ENCODE measurements at regions not wholly inside any gene's neighbourhood (a gene's known extent, or its start where the extent isn't known, plus 50 kb on each side); places are given as distances from the start of the nearest gene placed in this dataset.

DNA sequence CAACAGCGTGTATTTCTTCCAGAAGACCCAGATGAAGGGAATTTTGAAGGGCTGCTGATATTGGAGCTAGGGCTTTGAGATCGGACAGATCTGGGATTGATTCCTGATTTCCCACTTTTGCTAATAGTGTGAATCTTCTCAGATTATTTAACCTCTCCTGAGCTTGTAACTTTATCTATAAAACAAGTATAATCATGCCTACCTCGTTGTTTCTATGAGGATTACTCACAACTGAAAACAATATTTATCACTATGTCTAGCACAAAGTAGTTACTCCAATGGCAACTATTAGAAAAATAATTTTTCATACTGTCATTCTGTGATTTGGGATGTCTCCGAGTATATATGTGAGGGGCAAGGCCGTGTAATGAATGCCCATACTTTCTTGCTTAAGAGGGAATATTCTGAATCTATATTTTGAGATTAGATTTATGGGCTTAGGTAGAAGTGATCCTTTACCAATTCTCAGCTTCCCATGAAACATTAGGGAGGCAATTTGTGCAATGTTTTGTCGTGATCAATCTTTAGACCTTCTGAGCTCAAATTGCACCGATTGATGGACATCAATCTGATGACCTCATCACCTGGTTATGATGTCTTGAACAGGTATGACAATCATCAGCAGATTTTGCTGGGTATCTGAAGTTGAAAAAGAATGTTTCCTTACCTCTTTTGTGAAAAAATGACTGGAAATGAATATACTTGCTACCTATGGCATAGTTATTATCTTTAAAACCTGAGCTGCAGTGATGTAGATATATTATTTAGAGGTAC, 339.9 kb downstream of the KCNS3 start:
- no peak for TF ChIP-seq RNF2 (IDR thresholded peaks at IDR 0.05; ENCODE audit: borderline replicate concordance, low read depth, low read length, missing control alignments, poor library complexity, severe bottlenecking)
- no peak for TF ChIP-seq POLR2A (IDR thresholded peaks at IDR 0.05; ENCODE audit: control extremely low read depth in 1 of 2, low read depth in 2 of 2, low read length in 2 of 2)
- TF ChIP-seq, protein P1, sequence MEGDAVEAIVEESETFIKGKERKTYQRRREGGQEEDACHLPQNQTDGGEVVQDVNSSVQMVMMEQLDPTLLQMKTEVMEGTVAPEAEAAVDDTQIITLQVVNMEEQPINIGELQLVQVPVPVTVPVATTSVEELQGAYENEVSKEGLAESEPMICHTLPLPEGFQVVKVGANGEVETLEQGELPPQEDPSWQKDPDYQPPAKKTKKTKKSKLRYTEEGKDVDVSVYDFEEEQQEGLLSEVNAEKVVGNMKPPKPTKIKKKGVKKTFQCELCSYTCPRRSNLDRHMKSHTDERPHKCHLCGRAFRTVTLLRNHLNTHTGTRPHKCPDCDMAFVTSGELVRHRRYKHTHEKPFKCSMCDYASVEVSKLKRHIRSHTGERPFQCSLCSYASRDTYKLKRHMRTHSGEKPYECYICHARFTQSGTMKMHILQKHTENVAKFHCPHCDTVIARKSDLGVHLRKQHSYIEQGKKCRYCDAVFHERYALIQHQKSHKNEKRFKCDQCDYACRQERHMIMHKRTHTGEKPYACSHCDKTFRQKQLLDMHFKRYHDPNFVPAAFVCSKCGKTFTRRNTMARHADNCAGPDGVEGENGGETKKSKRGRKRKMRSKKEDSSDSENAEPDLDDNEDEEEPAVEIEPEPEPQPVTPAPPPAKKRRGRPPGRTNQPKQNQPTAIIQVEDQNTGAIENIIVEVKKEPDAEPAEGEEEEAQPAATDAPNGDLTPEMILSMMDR (IDR thresholded peaks at IDR 0.05; ENCODE audit: control extremely low read depth in 1 of 3, insufficient read depth in 1 of 3, low read depth in 1 of 3, low read length in 3 of 3): no peak
- TF ChIP-seq KDM5A (IDR thresholded peaks at IDR 0.05; ENCODE audit: low read length): no peak
- TF ChIP-seq SRF (IDR thresholded peaks at IDR 0.05; ENCODE audit: low read depth, low read length): no peak
- TF ChIP-seq POLR2AphosphoS5 (IDR thresholded peaks at IDR 0.05; ENCODE audit: low read depth, low read length): no peak
- no peak for TF ChIP-seq SIN3A (conservative IDR thresholded peaks at IDR 0.05 in 1 of 2, IDR thresholded peaks at IDR 0.05 in 1 of 2; ENCODE audit: low read depth in 1 of 2, low read length in 2 of 2)
- no peak for TF ChIP-seq GTF2F1 (IDR thresholded peaks at IDR 0.05; ENCODE audit: borderline replicate concordance, low read depth, low read length)
- TF ChIP-seq HDAC2 (IDR thresholded peaks at IDR 0.05; ENCODE audit: borderline replicate concordance in 1 of 2, low read depth in 2 of 2, low read length in 2 of 2): no peak
- no peak for TF ChIP-seq RFX5 (IDR thresholded peaks at IDR 0.05; ENCODE audit: borderline replicate concordance, low read depth, low read length)
